Tibial nerve (tissue), 4 donors: ENCODE measurements at regions not wholly inside any gene's neighbourhood (a gene's known extent, or its start where the extent isn't known, plus 50 kb on each side); places are given as distances from the start of the nearest gene placed in this dataset.

Source experiments
- CTCF ChIP-seq, 5 experiments: fragments of 200-600 bp in 3 of 5; fragments of 450-650 bp in 2 of 5; sonication (generic) in 3 of 5; IDR thresholded peaks; one replicate each; pipeline ENCODE4 v1.5.1; 2016 to 2019; ENCODE audit warnings: antibody characterized with exemption in 5 of 5, mild to moderate bottlenecking in 3 of 5, moderate library complexity in 2 of 5
- EP300 ChIP-seq, 2 donors: sonication (generic); formaldehyde crosslinking; IDR thresholded peaks; one replicate each; pipeline ENCODE4 v1.6.1; 2017; ENCODE audit warnings: antibody characterized with exemption in 2 of 2, mild to moderate bottlenecking in 1 of 2
- POLR2A ChIP-seq, 2 donors: fragments of 450-650 bp; IDR thresholded peaks; one replicate each; pipeline ENCODE4 v1.6.1; 2017; ENCODE audit warnings: antibody characterized with exemption in 2 of 2, mild to moderate bottlenecking in 2 of 2, moderate library complexity in 2 of 2

- TF ChIP-seq CTCF (IDR thresholded peaks at IDR 0.05), result no peak
- no peak for TF ChIP-seq POLR2A (IDR thresholded peaks at IDR 0.05)
- no peak for TF ChIP-seq EP300 (IDR thresholded peaks at IDR 0.05)
Observed at GRCh38 chr6:14456941-14457340, 339.4 kb downstream of the CD83 start.
